Chondrocyte (in vitro differentiated cells): ENCODE measurements at regions not wholly inside any gene's neighbourhood (a gene's known extent, or its start where the extent isn't known, plus 50 kb on each side); places are given as distances from the start of the nearest gene placed in this dataset.

ENCODE experiments used
- DNase-seq: peaks from one replicate; pipeline ENCODE4 v3.0.0; 2021; ENCODE audit warnings: mixed read lengths, low spot score
- H3K27ac Mint-ChIP-seq: one replicate; pipeline ENCODE4 v1.8.0; 2021; ENCODE audit warnings: mild to moderate bottlenecking, moderate library complexity, mixed read lengths; ENCODE audit not compliant: unreplicated experiment
- H3K27me3 Mint-ChIP-seq: 2 replicates; pipeline ENCODE4 v1.8.0; 2021; ENCODE audit warnings: low read depth, mixed read lengths
- H3K36me3 Mint-ChIP-seq: 2 replicates; pipeline ENCODE4 v1.8.0; 2021; ENCODE audit warnings: low read depth, mixed read lengths
- H3K4me1 Mint-ChIP-seq: 2 replicates; pipeline ENCODE4 v1.8.0; 2021; ENCODE audit warnings: low read depth, mild to moderate bottlenecking, mixed read lengths
- H3K4me3 Mint-ChIP-seq: one replicate; pipeline ENCODE4 v1.8.0; 2021; ENCODE audit warnings: mild to moderate bottlenecking, moderate library complexity, mixed read lengths; ENCODE audit not compliant: unreplicated experiment
- H3K9me3 Mint-ChIP-seq: 2 replicates; pipeline ENCODE4 v1.8.0; 2021; ENCODE audit warnings: low read depth, mixed read lengths
- TF ChIP-seq, protein P1 (sequence below): fragments of 200-600 bp; sonication (generic); IDR thresholded peaks from 2 replicates; pipeline ENCODE4 v1.5.0; 2021; ENCODE audit warnings: antibody characterized with exemption, mild to moderate bottlenecking, moderate library complexity

DNA sequence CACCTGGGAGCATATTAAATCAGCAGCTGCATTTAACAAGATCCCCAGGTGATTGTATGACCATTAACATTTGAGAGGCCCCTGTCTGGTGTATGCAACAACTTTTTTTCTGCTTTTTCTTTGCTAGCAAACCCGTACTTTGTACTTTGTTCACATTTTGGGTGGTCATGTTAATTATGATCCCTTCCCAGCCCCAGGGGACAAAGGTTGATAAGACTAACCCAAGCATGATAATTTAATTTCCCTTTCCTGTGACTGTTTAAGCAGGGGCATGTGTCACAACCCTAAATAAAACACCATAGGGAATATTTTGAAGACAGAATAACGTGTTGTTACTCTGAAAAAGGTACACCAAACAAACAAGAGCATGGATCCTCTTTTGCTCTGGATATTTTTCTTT, 332.0 kb downstream of the PCDH18 start:
- H3K27ac Mint-ChIP-seq, result no peak overlapping the region
- no peaks in the 10 kb centered on the region for H3K9me3 Mint-ChIP-seq
- no peaks in the 10 kb centered on the region for H3K27me3 Mint-ChIP-seq
- H3K36me3 Mint-ChIP-seq, result peaks cover 2% of the 10 kb centered on the region
- TF ChIP-seq, protein P1, sequence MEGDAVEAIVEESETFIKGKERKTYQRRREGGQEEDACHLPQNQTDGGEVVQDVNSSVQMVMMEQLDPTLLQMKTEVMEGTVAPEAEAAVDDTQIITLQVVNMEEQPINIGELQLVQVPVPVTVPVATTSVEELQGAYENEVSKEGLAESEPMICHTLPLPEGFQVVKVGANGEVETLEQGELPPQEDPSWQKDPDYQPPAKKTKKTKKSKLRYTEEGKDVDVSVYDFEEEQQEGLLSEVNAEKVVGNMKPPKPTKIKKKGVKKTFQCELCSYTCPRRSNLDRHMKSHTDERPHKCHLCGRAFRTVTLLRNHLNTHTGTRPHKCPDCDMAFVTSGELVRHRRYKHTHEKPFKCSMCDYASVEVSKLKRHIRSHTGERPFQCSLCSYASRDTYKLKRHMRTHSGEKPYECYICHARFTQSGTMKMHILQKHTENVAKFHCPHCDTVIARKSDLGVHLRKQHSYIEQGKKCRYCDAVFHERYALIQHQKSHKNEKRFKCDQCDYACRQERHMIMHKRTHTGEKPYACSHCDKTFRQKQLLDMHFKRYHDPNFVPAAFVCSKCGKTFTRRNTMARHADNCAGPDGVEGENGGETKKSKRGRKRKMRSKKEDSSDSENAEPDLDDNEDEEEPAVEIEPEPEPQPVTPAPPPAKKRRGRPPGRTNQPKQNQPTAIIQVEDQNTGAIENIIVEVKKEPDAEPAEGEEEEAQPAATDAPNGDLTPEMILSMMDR, result no peak
- H3K4me1 Mint-ChIP-seq, result peaks cover 3% of the 10 kb centered on the region
- DNase-seq, result no peak
- H3K4me3 Mint-ChIP-seq, result no peak overlapping the region

DNA sequence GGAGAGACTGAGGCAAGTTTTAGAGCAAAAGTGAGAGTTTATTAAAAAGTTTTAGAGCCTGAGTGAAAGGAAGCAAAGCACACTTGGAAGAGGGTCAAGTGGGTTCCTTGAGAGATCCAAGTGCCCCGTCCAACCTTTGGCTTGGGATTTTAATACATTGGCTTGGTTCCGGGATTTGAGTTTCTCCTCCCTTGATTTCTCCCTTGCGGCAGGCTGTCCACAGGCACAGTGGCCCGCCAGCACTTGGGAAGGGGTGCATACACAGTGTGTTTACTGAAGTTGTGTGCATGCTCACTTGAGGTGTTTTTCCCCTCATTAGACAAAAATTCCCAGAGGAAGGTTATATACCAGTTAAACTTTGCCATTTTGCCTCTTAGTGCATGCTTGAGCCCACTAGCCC, 333.5 kb downstream of the PCDH18 start:
- TF ChIP-seq, protein P1, result no peak
- DNase-seq, result no peak
- peaks cover 2% of the 10 kb centered on the region for H3K36me3 Mint-ChIP-seq
- H3K9me3 Mint-ChIP-seq, result no peaks in the 10 kb centered on the region
- H3K4me1 Mint-ChIP-seq, result peaks cover 3% of the 10 kb centered on the region
- H3K4me3 Mint-ChIP-seq, result no peak overlapping the region
- no peaks in the 10 kb centered on the region for H3K27me3 Mint-ChIP-seq
- H3K27ac Mint-ChIP-seq, result no peak overlapping the region

DNA sequence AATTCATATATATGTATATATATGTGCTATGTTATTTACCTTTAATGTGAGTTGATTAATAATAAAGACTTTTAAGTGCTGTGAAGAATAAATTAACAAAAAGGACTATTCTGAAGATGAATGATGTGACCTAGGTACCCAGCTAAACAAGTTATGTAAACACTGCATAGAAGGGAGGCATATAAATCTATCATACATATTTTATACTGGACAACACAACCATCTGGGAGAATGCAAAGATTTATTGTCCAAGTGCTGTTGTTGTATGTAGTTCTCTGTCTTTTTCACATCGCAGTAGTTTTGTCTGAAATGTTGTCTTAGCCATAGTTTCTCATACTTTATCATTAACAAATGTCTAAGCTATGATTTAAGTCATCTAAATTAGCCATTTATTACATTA, 337.6 kb downstream of the PCDH18 start:
- Mint-ChIP-seq H3K9me3 (no peaks in the 10 kb centered on the region), H3K4me3 (no peak overlapping the region), H3K4me1 (no peaks in the 10 kb centered on the region), H3K27ac (no peak overlapping the region), H3K27me3 (no peaks in the 10 kb centered on the region), H3K36me3 (peaks cover 2% of the 10 kb centered on the region)
- TF ChIP-seq, protein P1, result no peak
- DNase-seq, result no peak

DNA sequence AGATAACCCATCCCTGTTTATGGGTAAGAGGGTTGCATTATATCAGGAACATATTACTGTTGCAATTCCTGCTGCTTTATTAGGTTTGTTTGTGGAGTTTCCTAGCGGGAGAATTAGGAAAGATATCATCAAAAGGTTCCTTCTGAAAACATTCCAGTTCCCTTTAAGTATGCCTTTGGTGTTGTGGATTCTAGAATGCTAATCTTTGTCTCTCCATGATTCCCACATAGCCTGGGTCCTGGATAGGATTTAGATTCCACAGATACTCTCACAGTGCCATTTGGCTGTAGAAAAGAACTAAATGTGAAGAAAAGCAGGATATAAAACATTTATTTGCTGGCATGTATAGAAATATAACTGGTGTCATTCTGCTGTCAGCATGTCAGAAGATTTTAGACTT, 338.7 kb downstream of the PCDH18 start:
- TF ChIP-seq, protein P1, result no peak
- Mint-ChIP-seq H3K4me3 (no peak overlapping the region), H3K27me3 (no peaks in the 10 kb centered on the region)

DNA sequence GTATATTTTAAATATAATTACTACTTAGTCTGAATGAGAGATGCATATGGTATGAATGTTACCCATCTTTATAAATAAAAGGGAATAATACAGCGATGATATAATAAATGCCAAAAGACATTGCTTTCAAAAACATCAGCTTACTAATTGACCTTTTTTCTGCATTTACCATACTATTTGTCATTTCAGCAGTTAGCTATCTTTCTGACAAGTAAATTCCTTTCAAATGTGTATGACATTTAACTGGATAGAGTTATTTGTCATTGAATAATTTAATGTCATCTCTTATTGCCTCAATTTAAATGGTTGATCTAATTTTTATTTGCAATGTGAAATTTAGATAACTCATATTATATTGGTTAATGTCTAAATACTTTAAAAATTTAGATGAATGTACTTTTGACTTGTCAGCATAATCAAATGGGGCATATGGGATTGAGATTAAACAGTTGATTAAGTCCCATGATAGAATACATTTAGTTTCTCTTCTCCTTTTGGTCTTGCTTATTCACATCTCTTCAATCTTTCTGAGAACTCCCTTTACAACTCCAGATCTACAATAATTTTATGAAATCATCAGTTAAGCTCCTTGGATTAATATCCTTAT, 350.9 kb downstream of the PCDH18 start:
- no peak overlapping the region for H3K27ac Mint-ChIP-seq
- TF ChIP-seq, protein P1, result no peak
- H3K9me3 Mint-ChIP-seq, result no peaks in the 10 kb centered on the region
- no peaks in the 10 kb centered on the region for H3K4me1 Mint-ChIP-seq
- no peak overlapping the region for H3K4me3 Mint-ChIP-seq
- no peak for DNase-seq
- H3K36me3 Mint-ChIP-seq, result no peaks in the 10 kb centered on the region
- no peaks in the 10 kb centered on the region for H3K27me3 Mint-ChIP-seq

More for the DNA sequence above, 338.7 kb downstream of the PCDH18 start:
- Mint-ChIP-seq H3K27ac (no peak overlapping the region), H3K4me1 (no peaks in the 10 kb centered on the region), H3K36me3 (peaks cover 1% of the 10 kb centered on the region), H3K9me3 (no peaks in the 10 kb centered on the region)
- no peak for DNase-seq
